B cell (primary cell): ENCODE measurements at regions not wholly inside any gene's neighbourhood (a gene's known extent, or its start where the extent isn't known, plus 50 kb on each side); places are given as distances from the start of the nearest gene placed in this dataset.

ENCODE experiments used
- CTCF ChIP-seq: fragments of 200-600 bp; IDR thresholded peaks from one replicate; pipeline ENCODE4 v1.8.0; 2022; ENCODE audit warnings: antibody characterized with exemption, mild to moderate bottlenecking
- EZH2 ChIP-seq: IDR thresholded peaks from 2 replicates; pipeline ENCODE4 v1.6.1; 2012; ENCODE audit warnings: borderline replicate concordance, low read depth, mild to moderate bottlenecking, moderate library complexity, low read length; ENCODE audit not compliant: insufficient read depth, poor library complexity, severe bottlenecking

GRCh38 chr16:85983064-85983463 is 84.1 kb downstream of the IRF8 start:
- no peak for TF ChIP-seq EZH2
- no peak for TF ChIP-seq CTCF
